A673 (cell line): ENCODE measurements at regions not wholly inside any gene's neighbourhood (a gene's known extent, or its start where the extent isn't known, plus 50 kb on each side); places are given as distances from the start of the nearest gene placed in this dataset.

Experiments used
- BruUV-seq: library from RNA; stranded (reverse); fragments of 400-500 nt; replicated peaks from 2 replicates; lab custom pipeline; 2021; lab: Mats Ljungman, UMichigan
- CTCF ChIA-PET: fragments of 300-600 bp; sonication (Branson Sonifier 250); formaldehyde crosslinking; loops from one replicate; lab custom pipeline; 2022; ENCODE audit warnings: antibody characterized with exemption; lab: Charles Lee
- POLR2A ChIA-PET: fragments of 300-600 bp; sonication (Branson Sonifier 250); formaldehyde crosslinking; loops from one replicate; lab custom pipeline; 2022; ENCODE audit warnings: antibody characterized with exemption; ENCODE audit not compliant: low non-redundant PET; lab: Charles Lee
- DNase-seq: peaks from one replicate; pipeline ENCODE4 v3.0.0-alpha.2; 2015; ENCODE audit warnings: low spot score
- H3K27ac ChIP-seq: fragments of 200-600 bp; sonication (generic); 2 replicates; pipeline ENCODE4 v1.5.1; 2016; ENCODE audit warnings: mixed run types, low read depth, mild to moderate bottlenecking, mixed read lengths, antibody characterized with exemption, low read length; ENCODE audit not compliant: poor library complexity, severe bottlenecking
- H3K27me3 ChIP-seq: fragments of 200-600 bp; sonication (generic); replicated peaks from 2 replicates; pipeline ENCODE4 v1.6.1; 2017; ENCODE audit warnings: mixed run types, low read depth, mild to moderate bottlenecking, mixed read lengths, antibody characterized with exemption, low read length; ENCODE audit not compliant: insufficient read depth, poor library complexity
- H3K36me3 ChIP-seq: fragments of 200-600 bp; sonication (generic); 2 replicates; pipeline ENCODE4 v1.6.1; 2016; ENCODE audit warnings: mixed run types, mild to moderate bottlenecking, mixed read lengths, antibody characterized with exemption, low read length; ENCODE audit not compliant: insufficient read depth, poor library complexity, severe bottlenecking
- H3K4me1 ChIP-seq: fragments of 200-600 bp; sonication (generic); 2 replicates; pipeline ENCODE4 v1.6.1; 2017; ENCODE audit warnings: mixed run types, mild to moderate bottlenecking, mixed read lengths, antibody characterized with exemption, low read length; ENCODE audit not compliant: insufficient read depth, poor library complexity, severe bottlenecking
- H3K4me3 ChIP-seq: fragments of 200-600 bp; sonication (generic); 2 replicates; pipeline ENCODE4 v1.5.1; 2016; ENCODE audit warnings: low read depth, mixed run types, mild to moderate bottlenecking, mixed read lengths, low read length; ENCODE audit not compliant: poor library complexity, severe bottlenecking
- H3K9me3 ChIP-seq: fragments of 200-600 bp; sonication (generic); 2 replicates; pipeline ENCODE4 v1.6.1; 2016; ENCODE audit warnings: mixed run types, low read depth, mild to moderate bottlenecking, mixed read lengths, antibody characterized with exemption, low read length; ENCODE audit not compliant: poor library complexity, severe bottlenecking
- EZH2 ChIP-seq: fragments of 200-600 bp; sonication (generic); IDR thresholded peaks from 2 replicates; pipeline ENCODE4 v1.6.1; 2017; ENCODE audit warnings: borderline replicate concordance, low read depth, mild to moderate bottlenecking, mixed read lengths, antibody characterized with exemption, low read length; ENCODE audit not compliant: poor library complexity, severe bottlenecking
- intact Hi-C: fragments of 100-400 bp; cut with micrococcal nuclease; formaldehyde crosslinking; loops from one replicate; pipeline ENCODE4 v1.10.0; 2022; ENCODE audit not compliant: unreplicated experiment
- TF ChIP-seq, protein P1 (sequence below): fragments of 300-800, 200-600 bp; sonication (generic); conservative IDR thresholded peaks from 2 replicates; pipeline ENCODE4 v1.5.1; 2017; ENCODE audit warnings: low read depth, mild to moderate bottlenecking, antibody characterized with exemption, low read length, moderate library complexity, mixed read lengths

DNA sequence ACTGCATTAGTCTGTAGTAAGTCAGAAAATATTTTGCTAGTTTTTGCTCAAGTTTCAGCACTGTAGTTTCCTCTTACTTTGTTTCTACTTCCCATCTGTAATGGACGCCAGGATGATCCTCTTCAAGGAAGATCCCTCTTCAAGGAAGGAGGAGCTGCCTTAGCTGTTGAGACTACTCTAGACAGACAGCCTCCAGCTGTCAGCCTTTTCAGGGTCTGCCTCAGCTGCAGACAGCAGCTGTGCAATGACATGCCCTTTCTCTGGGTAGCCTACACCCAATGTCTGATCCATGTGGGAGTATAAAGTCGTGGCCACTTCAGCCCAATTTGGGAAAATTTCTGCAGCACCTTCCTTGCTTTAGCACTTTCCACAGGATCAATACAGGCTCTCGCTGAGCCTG, 281.0 kb upstream of the MAOA start:
- H3K4me3 ChIP-seq: no peak overlapping the region
- H3K36me3 ChIP-seq: no peaks in the 10 kb centered on the region
- no peak for DNase-seq
- no peaks in the 10 kb centered on the region for H3K9me3 ChIP-seq
- H3K27ac ChIP-seq: no peak overlapping the region
- ChIA-PET POLR2A (no interaction called here), CTCF (no interaction called here)
- no peaks in the 10 kb centered on the region for H3K4me1 ChIP-seq
- intact Hi-C loops: no loop called here
- BruUV-seq: no TSS peak
- TF ChIP-seq, protein P1, sequence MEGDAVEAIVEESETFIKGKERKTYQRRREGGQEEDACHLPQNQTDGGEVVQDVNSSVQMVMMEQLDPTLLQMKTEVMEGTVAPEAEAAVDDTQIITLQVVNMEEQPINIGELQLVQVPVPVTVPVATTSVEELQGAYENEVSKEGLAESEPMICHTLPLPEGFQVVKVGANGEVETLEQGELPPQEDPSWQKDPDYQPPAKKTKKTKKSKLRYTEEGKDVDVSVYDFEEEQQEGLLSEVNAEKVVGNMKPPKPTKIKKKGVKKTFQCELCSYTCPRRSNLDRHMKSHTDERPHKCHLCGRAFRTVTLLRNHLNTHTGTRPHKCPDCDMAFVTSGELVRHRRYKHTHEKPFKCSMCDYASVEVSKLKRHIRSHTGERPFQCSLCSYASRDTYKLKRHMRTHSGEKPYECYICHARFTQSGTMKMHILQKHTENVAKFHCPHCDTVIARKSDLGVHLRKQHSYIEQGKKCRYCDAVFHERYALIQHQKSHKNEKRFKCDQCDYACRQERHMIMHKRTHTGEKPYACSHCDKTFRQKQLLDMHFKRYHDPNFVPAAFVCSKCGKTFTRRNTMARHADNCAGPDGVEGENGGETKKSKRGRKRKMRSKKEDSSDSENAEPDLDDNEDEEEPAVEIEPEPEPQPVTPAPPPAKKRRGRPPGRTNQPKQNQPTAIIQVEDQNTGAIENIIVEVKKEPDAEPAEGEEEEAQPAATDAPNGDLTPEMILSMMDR: no peak
- TF ChIP-seq EZH2: no peak
- H3K27me3 ChIP-seq: no peaks in the 10 kb centered on the region

- Histone ChIP-seq H3K4me3 (no peak overlapping the region), H3K36me3 (no peaks in the 10 kb centered on the region), H3K27ac (no peak overlapping the region), H3K27me3 (no peaks in the 10 kb centered on the region), H3K9me3 (no peaks in the 10 kb centered on the region), H3K4me1 (no peaks in the 10 kb centered on the region)
- POLR2A ChIA-PET: no interaction called here
- BruUV-seq: no TSS peak
- CTCF ChIA-PET: no interaction called here
- TF ChIP-seq, protein P1: no peak
- TF ChIP-seq EZH2: no peak
- intact Hi-C loops: no loop called here
- no peak for DNase-seq
Measured at GRCh38 chrX:43380704-43381103, 275.4 kb upstream of the MAOA start.

- TF ChIP-seq EZH2: no peak
- TF ChIP-seq, protein P1: no peak
- no peaks in the 10 kb centered on the region for H3K27me3 ChIP-seq
- no peak for DNase-seq
- H3K4me3 ChIP-seq: no peak overlapping the region
- no TSS peak for BruUV-seq
- no peaks in the 10 kb centered on the region for H3K4me1 ChIP-seq
- no peak overlapping the region for H3K27ac ChIP-seq
- H3K36me3 ChIP-seq: no peaks in the 10 kb centered on the region
- ChIA-PET CTCF (no interaction called here), POLR2A (no interaction called here)
- H3K9me3 ChIP-seq: no peaks in the 10 kb centered on the region
- intact Hi-C loops: no loop called here
Measured at GRCh38 chrX:43386875-43387274, 269.2 kb upstream of the MAOA start.
